Ovary (tissue), 7 donors: ENCODE measurements at regions not wholly inside any gene's neighbourhood (a gene's known extent, or its start where the extent isn't known, plus 50 kb on each side); places are given as distances from the start of the nearest gene placed in this dataset.

Source experiments
- DNase-seq, 5 donors: peaks; one replicate each; pipeline ENCODE4 v3.0.0-alpha.2; 2019 to 2020
- H3K27ac ChIP-seq, 2 donors: fragments of 200-600 bp; one replicate each; pipeline versions ENCODE4 v1.5.1 to v1.8.0; 2019 to 2022
- H3K27me3 ChIP-seq: fragments of 200-600 bp; one replicate; pipeline ENCODE4 v1.8.0; 2022
- H3K36me3 ChIP-seq: fragments of 200-600 bp; sonication (generic); one replicate; pipeline ENCODE4 v1.5.1; 2019
- H3K4me1 ChIP-seq: one replicate; pipeline ENCODE4 v1.8.1; 2013; ENCODE audit warnings: mild to moderate bottlenecking, moderate library complexity; ENCODE audit not compliant: insufficient read depth
- H3K4me3 ChIP-seq: fragments of 200-600 bp; sonication (generic); one replicate; pipeline ENCODE4 v1.5.1; 2017
- H3K9me3 ChIP-seq, 2 donors: fragments of 200-600 bp in 1 of 2; sonication (generic) in 1 of 2; one replicate each; pipeline versions ENCODE4 v1.5.1 to v1.8.1; 2013 to 2019; ENCODE audit warnings: mild to moderate bottlenecking in 1 of 2, moderate library complexity in 1 of 2
- CTCF ChIP-seq, 3 donors: fragments of 450-650 bp in 2 of 3; fragments of 200-600 bp in 1 of 3; IDR thresholded peaks; one replicate each; pipeline versions ENCODE4 v1.5.1 to v1.8.0; 2016 to 2022; ENCODE audit warnings: antibody characterized with exemption in 3 of 3, mild to moderate bottlenecking in 1 of 3
- EP300 ChIP-seq: sonication (generic); formaldehyde crosslinking; IDR thresholded peaks from one replicate; pipeline ENCODE4 v1.6.1; 2017; ENCODE audit warnings: antibody characterized with exemption
- POLR2A ChIP-seq: fragments of 450-650 bp; IDR thresholded peaks from one replicate; pipeline ENCODE4 v1.6.1; 2017; ENCODE audit warnings: antibody characterized with exemption, mild to moderate bottlenecking, moderate library complexity
- WGBS, 3 donors: extraction: QIAGEN DNeasy Blood & Tissue Kit in 1 of 3; methylation state at CpG; one replicate each; pipeline versions ENCODE4 v1.1.5 to v1.1.7; 2013 to 2017; 5-methylcytosine and 5-hydroxymethylcytosine counted together
- intact Hi-C, 4 donors: fragments of 100-400 bp; cut with DNase I; formaldehyde crosslinking; loops; one replicate each; pipeline versions ENCODE4 v1.11.0 to v1.15.1; 2022 to 2023
- donor health status: DM: no; HTN: no; CAD: no; lungs with moderate emphysema.
- donor health status: DM: no; HTN: no; CAD: no.
- donor health status: Bipolar disorder and iron deficiency.
- donor health status: DM: no; HTN: no; CAD: no.
- donor health status: DM: yes; HTN: yes; CAD: no.

GRCh38 chr15:66931768-66932633, 133.4 kb upstream of the SMAD3 start:
- H3K27ac ChIP-seq = no peak overlapping the region
- no peak for TF ChIP-seq EP300
- TF ChIP-seq CTCF (IDR thresholded peaks at IDR 0.05) = no peak
- TF ChIP-seq POLR2A = no peak
- DNase-seq = no peak
- peaks cover 7% of the 10 kb centered on the region for H3K4me1 ChIP-seq
- 16 to 22% (median 17%) methylated on average over 15 of the region's 15 CpGs for WGBS, 3 donors
- no peaks in the 10 kb centered on the region for H3K9me3 ChIP-seq
- no peaks in the 10 kb centered on the region for H3K27me3 ChIP-seq
- intact Hi-C loops = no loop called here
- no peak overlapping the region for H3K4me3 ChIP-seq
- H3K36me3 ChIP-seq = no peaks in the 10 kb centered on the region

- 83 to 96% (median 94%) methylated on average over 6 of the region's 6 CpGs for WGBS, 3 donors
- Histone ChIP-seq H3K4me3 (no peak overlapping the region), H3K36me3 (no peaks in the 10 kb centered on the region), H3K4me1 (peaks cover 7% of the 10 kb centered on the region), H3K27ac (no peak overlapping the region), H3K9me3 (no peaks in the 10 kb centered on the region), H3K27me3 (no peaks in the 10 kb centered on the region)
- no peak for TF ChIP-seq EP300
- no peak for TF ChIP-seq POLR2A
- no peak for TF ChIP-seq CTCF (IDR thresholded peaks at IDR 0.05)
- DNase-seq = no peak
- intact Hi-C loops = no loop called here
Observed at GRCh38 chr15:66932634-66933024, 132.8 kb upstream of the SMAD3 start.

DNA sequence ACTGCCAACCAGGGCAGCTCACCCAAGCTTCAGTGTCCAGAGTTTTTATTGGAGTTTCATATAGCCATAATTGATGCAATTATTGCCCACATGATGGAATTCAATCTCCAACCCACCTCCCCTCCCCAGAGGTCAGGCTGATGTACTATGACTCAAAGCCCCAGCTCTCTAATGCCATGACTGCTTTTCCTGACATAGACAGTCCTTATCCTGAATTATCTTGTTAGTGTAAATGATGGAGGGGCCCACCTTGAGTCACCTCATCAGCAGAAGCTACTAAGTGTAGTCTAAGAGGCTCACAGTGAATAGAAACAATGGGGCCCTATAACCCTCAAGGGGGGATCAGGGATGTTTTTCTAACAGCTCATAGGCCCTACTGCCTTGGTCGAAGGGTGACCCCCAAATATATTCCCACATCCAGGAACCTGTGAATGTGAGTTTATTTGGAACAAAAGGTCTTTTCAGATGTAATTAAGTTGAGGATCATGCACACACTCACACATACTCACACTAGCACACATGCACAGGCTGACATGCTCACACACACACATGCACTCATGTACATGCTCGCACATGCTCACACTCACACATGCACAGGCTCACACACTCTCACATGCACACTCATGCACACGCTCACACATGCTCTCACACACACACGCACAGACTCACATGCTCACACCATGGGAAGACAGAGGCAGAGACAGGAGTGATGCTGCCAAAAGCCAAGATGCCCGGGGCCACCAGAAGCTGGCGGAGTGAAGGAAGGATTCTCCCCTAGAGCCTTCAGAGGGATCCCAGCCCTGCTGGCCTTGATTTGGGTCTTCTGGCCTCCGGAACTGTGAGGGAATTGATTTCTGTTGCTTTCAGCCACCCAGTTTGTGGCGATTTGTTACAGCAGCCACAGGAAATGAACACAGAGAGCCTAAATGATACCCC, 131.2 kb upstream of the SMAD3 start:
- intact Hi-C loops = no loop called here
- 98 to 99% (median 98%) methylated on average over 8 of the region's 8 CpGs for WGBS, 3 donors
- Histone ChIP-seq H3K4me3 (no peak overlapping the region), H3K27ac (no peak overlapping the region), H3K9me3 (no peaks in the 10 kb centered on the region), H3K4me1 (peaks cover 7% of the 10 kb centered on the region), H3K36me3 (no peaks in the 10 kb centered on the region), H3K27me3 (no peaks in the 10 kb centered on the region)
- TF ChIP-seq POLR2A (no peak), CTCF (IDR thresholded peaks at IDR 0.05) (no peak), EP300 (no peak)
- DNase-seq = no peak

DNA sequence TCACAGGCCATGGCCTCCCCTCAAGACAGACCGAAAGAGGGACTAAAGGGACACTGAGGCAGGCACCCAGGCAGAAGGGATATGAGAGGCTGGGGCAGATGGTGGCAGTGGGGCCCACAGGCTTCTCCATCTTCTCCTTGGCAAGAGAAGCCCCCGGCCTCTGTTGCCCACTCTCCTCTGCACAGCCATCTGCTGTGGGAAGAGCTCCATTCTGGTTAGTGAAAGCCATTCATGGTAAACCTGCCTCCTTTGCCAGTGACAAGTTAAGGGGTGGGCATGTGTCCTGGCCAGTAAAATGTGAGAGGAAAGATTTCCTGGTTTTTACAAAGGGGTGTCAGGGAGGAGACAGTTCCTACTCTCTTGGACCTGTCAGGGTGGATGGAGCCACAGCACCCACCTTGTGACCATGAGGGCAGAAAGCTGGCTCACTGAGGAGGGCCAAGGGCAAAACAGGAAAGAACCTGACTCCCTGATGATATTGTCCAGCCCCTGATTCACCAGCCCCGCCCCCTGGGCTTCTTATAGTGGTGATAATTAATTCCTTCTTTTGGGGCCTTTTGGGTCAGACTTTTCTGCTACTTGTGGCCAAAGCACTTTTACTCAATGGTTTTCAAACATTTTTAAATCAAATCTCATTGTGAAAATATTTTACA, 130.4 kb upstream of the SMAD3 start:
- H3K27ac ChIP-seq = no peak overlapping the region
- no peak for DNase-seq
- no peaks in the 10 kb centered on the region for H3K36me3 ChIP-seq
- TF ChIP-seq EP300 (no peak), CTCF (IDR thresholded peaks at IDR 0.05) (no peak), POLR2A (no peak)
- H3K27me3 ChIP-seq = no peaks in the 10 kb centered on the region
- intact Hi-C loops = no loop called here
- H3K4me3 ChIP-seq = no peak overlapping the region
- 91 to 100% (median 94%) methylated on average over 3 of the region's 3 CpGs for WGBS, 3 donors
- peaks cover 7% of the 10 kb centered on the region for H3K4me1 ChIP-seq
- H3K9me3 ChIP-seq = no peaks in the 10 kb centered on the region
